Astrocyte of the spinal cord (primary cell): ENCODE measurements at regions not wholly inside any gene's neighbourhood (a gene's known extent, or its start where the extent isn't known, plus 50 kb on each side); places are given as distances from the start of the nearest gene placed in this dataset.

Source experiments
- DNase-seq: peaks from one replicate; pipeline ENCODE4 v3.0.0; 2011; ENCODE audit warnings: low read depth, low spot score
- H3K4me3 ChIP-seq: 2 replicates; pipeline ENCODE4 v1.5.1; 2011; ENCODE audit warnings: low read depth, mild to moderate bottlenecking, low read length, moderate library complexity
- in situ Hi-C: cut with HindIII; loops from 2 replicates; pipeline ENCODE4 v1.10.0; 2017; ENCODE audit warnings: low sequenced_read_pairs
- TF ChIP-seq, protein P1 (sequence below): IDR thresholded peaks from 2 replicates; pipeline ENCODE4 v1.5.1; 2012; ENCODE audit warnings: low read depth, mild to moderate bottlenecking, low read length, inconsistent platforms

DNA sequence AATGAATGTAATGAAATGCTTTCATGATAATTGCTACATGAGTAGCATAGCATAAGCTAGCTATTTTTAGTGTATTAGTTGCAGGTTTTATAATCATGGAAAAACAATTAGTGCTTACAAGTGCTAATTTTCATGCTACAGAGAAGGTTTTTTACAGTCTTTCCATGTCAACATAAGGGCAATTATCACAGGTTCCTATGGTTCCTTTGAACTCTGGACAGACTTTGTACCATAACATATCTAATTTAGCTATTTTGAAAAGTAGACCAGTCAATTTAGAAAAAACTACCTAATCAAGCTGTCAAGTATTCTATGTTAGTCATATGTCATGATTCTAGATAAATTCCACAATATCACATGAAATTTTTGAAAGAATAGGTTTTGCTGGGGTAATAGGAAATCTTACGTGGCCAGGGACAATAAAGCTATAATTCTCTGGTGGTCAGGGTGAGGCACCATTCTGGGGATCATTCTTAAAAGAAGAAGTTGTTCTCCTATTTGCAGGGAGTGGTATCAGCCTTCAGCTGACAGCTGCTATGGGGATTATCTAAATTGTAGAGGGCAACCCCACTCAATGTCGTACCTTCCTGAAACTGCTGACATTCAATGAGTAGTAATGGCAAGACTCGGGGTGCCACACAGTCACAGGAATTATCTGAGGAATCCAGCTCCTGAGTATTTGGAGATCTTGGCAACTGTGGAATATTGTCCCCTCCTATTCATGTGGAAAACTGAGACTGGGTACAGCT, 724.0 kb upstream of the LINC00305 start:
- TF ChIP-seq, protein P1, sequence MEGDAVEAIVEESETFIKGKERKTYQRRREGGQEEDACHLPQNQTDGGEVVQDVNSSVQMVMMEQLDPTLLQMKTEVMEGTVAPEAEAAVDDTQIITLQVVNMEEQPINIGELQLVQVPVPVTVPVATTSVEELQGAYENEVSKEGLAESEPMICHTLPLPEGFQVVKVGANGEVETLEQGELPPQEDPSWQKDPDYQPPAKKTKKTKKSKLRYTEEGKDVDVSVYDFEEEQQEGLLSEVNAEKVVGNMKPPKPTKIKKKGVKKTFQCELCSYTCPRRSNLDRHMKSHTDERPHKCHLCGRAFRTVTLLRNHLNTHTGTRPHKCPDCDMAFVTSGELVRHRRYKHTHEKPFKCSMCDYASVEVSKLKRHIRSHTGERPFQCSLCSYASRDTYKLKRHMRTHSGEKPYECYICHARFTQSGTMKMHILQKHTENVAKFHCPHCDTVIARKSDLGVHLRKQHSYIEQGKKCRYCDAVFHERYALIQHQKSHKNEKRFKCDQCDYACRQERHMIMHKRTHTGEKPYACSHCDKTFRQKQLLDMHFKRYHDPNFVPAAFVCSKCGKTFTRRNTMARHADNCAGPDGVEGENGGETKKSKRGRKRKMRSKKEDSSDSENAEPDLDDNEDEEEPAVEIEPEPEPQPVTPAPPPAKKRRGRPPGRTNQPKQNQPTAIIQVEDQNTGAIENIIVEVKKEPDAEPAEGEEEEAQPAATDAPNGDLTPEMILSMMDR, result no peak
- in situ Hi-C loops, result no loop called here
- no peak for DNase-seq
- no peak overlapping the region for H3K4me3 ChIP-seq

DNA sequence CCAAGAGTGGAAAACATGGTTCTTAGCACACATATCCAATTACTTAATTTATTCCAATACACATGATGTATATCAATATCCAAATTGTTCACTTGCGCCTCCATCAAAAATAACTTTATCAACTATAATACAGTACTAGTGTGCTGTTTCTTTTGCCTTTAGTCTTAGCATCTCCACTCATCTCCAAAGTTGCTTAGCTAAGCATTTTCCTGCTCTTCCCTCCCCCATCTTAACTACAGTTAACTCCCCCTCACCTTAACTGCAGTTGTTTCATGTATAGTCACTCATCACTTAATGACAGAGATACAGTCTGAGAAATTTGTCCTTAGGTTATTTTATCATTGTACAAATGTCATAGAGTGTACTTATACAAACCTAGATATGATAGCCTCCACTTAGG, 705.2 kb upstream of the LINC00305 start:
- TF ChIP-seq, protein P1, result no peak
- in situ Hi-C loops, result no loop called here
- no peak overlapping the region for H3K4me3 ChIP-seq
- DNase-seq, result no peak

DNA sequence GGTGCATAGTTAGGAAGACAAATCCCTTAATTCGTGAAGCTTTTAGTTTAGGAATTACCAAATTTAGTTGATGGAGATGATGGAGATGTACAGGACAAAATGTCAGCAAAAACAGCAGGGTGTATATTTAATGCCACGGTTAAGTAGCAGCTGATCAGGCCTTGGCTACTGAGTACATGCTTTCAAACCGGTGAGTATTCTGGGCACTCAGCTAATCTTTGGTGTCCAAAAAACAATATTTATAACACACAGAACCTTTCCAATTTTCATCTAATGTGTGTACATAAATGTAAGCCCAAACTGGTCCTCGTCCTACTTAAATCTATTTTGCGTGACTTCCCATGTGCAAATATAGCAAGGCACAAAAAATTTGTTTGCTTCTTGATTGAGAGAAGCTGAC, 703.4 kb upstream of the LINC00305 start:
- in situ Hi-C loops, result no loop called here
- no peak overlapping the region for H3K4me3 ChIP-seq
- TF ChIP-seq, protein P1, result no peak
- DNase-seq, result no peak

GRCh38 chr18:64851726-64852125, 702.8 kb upstream of the LINC00305 start:
- in situ Hi-C loops, result no loop called here
- peak; percentile 12 for DNase-seq

DNA sequence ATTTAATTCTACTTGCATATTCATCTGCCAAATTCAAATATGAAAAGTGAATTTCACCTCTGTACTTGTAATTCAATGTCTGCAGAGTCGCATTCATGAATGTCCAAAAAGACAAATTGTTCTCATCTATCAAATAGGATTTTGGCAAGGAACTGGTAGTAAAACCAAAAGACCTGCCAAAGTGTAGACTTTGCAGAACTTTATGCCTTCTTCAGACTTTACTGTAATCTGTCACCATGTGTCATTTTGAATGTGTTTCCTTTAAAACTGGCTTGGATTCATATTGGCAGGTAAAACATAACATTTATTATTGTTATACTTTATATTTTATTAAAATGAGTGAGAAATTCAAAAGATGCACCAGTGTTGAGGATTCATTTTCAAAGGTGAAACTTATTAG, 701.9 kb upstream of the LINC00305 start:
- TF ChIP-seq, protein P1, result no peak
- in situ Hi-C loops, result no loop called here
- no peak for DNase-seq
- H3K4me3 ChIP-seq, result no peak overlapping the region

More at GRCh38 chr18:64851726-64852125, 702.8 kb upstream of the LINC00305 start:
- H3K4me3 ChIP-seq, result no peak overlapping the region
- TF ChIP-seq, protein P1, result no peak

- DNase-seq, result no peak
- TF ChIP-seq, protein P1, result no peak
- in situ Hi-C loops, result no loop called here
- H3K4me3 ChIP-seq, result no peak overlapping the region
These were observed 692.2 kb upstream of the LINC00305 start for GRCh38 chr18:64840911-64841701.
